ENCODE measurements at regions not wholly inside any gene's neighbourhood (a gene's known extent, or its start where the extent isn't known, plus 50 kb on each side); places are given as distances from the start of the nearest gene placed in this dataset.

- TF ChIP-seq CTCF (IDR thresholded peaks at IDR 0.05) (no peak), POLR2AphosphoS5 (IDR thresholded peaks at IDR 0.05) (no peak), POLR2A (IDR thresholded peaks at IDR 0.05) (no peak)
Observed at GRCh38 chr21:24509131-24509530, 1098.2 kb downstream of the MRPL39 start.
